A673 (cell line): ENCODE measurements at regions not wholly inside any gene's neighbourhood (a gene's known extent, or its start where the extent isn't known, plus 50 kb on each side); places are given as distances from the start of the nearest gene placed in this dataset.

ENCODE experiments used
- CTCF ChIP-seq: fragments of 300-800, 200-600 bp; sonication (generic); conservative IDR thresholded peaks from 2 replicates; pipeline ENCODE4 v1.5.1; 2017; ENCODE audit warnings: low read depth, mild to moderate bottlenecking, antibody characterized with exemption, low read length, moderate library complexity, mixed read lengths
- EZH2 ChIP-seq: fragments of 200-600 bp; sonication (generic); IDR thresholded peaks from 2 replicates; pipeline ENCODE4 v1.6.1; 2017; ENCODE audit warnings: borderline replicate concordance, low read depth, mild to moderate bottlenecking, mixed read lengths, antibody characterized with exemption, low read length; ENCODE audit not compliant: poor library complexity, severe bottlenecking

GRCh38 chr13:37168151-37168550 is 62.7 kb upstream of the CSNK1A1L start:
- TF ChIP-seq CTCF (no peak), EZH2 (no peak)
